ENCODE measurements at regions not wholly inside any gene's neighbourhood (a gene's known extent, or its start where the extent isn't known, plus 50 kb on each side); places are given as distances from the start of the nearest gene placed in this dataset.

DNA sequence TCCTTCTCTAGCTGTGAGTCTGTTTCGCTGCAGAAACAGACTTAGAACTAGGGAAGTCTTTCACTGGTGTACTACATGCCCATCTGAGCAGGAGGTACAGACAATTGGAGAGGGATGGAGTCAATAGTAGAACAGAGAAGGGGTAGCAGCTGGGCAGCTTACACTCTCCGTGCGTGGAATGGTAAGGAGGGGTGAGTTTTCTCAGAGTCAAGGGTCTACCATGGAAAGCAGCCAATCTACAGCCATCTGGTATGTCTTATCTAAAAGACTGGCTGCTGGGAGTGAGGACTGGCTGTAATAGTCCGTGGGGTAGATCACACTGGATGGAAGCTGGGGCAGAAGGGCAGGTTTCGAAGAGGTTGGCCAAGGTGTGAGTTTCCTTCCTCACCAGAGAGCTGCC, 137.3 kb upstream of the TENM4 start:
- no peak for FAIRE-seq

DNA sequence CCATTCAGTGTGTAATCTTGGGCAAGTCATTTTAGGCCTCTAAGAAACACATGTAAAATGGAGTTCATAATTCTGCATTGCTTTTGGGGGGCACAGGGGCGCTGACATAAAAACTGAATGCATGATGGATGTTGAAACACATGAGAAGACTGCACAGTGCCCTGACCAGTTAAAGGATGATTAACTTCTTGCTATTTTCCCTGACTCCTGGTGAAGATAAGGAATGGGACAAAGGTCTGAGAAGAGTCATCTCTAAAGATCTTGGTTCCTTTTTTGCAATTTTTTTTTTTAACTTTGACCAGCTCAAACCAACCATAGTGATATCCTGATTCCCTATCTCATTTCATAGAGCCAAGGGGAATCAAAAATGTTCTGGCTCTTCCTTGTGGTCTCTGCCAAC, 134.9 kb upstream of the TENM4 start:
- no peak for FAIRE-seq

DNA sequence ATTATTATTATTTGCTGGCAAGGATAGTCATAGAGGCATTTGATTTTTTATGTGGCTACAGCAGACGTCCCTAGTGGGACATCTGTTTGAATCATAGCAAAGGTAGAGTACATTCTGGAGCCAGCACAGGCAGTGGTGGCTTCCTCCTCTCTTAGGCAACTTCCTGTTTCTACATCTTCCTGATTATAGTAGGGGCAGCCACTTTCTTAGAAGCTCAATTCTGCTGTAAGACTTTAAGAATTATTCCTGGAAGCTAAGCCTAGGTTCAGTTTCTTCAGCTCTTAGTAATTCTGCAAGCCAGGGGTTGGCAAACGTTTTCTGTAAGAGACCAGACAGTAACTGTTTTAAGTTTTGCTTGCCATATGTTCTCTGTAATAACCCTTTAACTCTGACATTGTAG, 129.3 kb upstream of the TENM4 start:
- no peak for FAIRE-seq

DNA sequence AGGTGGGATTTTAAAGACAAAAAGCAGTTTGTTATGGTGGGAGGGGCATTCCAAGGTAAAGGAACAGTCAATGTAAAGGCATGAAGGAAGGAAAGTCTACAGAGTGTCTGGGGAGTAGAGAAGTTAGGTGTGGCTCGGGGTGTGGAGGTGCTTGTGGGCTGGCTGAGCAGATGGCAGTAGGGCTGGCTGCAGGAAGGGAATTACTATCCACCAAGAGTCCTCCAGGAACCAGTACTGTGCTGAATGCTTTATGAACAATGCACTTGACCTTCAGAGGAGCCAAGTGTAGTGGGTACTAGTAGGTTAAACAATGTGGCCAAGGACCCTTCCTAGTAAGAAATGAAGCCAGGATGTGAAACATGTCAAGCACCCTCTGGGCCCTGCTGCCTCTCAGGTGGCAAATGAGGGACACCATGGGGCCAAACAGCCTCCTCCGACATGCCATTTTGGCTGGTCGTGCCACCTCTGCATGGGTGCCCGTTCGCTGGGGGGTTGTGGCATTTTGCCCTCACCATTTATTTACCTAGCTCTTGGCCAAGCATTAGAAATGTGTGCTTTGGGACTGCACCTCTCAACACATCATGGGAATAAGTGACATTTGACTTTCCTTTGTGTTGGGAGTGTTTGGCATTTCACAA, 123.6 kb upstream of the TENM4 start:
- no peak for FAIRE-seq

DNA sequence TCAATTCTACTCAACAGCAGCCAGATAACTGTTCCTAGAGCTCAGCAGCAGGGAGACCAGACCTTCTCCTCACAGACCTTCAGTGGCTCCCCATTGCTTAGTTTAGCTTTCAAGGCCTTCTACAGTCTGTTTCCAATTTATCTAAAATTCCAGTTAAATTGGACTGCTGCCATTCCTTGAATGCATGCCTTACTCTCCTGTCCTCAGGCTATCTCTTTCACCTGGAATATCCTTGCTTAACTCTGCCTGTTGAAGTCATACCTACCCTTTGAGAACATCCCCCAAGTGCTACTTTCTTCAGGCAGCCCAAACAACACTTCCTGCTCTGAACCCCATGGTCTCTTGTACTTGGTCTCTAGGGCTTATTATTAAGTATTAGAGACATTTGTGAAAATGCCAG, 120.7 kb upstream of the TENM4 start:
- no peak for FAIRE-seq

DNA sequence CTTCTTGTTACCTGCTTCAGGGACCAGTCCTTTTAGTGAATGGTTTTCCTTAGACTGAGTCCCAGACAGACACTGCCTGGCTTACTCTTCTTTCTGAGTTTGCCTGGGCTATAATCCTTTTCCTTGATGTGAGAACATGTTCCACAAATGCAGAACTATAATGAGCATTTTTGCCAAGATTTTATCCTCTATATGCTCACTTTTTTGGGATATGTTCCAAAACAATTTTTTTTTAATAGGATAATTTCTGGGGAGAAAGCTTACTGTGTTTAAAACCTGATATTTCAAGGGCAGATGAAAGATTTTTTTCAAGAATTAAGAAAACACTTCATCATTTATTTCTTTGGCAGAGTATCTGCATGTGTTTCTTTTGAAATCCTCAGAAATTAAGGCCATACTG, 110.0 kb upstream of the TENM4 start:
- no peak for FAIRE-seq

DNA sequence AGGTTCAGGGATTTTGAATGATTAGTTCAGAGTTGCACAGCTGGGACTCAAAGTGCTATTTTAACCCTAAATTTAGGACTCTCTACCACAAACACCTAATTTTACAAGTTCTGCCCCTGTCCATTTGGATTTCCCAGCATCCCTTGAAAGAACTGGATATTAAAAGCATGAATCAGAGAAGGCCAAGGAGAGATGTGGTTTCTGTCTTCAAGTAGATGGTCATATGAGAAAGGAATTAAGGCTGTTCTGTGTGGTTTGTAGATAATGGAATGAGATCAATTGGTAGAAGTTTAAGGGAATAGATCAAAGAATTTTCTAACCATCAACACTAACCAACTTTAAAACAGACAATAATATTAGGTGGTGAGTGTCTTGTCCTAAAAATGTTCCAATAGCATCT, 106.4 kb upstream of the TENM4 start:
- no peak for FAIRE-seq

DNA sequence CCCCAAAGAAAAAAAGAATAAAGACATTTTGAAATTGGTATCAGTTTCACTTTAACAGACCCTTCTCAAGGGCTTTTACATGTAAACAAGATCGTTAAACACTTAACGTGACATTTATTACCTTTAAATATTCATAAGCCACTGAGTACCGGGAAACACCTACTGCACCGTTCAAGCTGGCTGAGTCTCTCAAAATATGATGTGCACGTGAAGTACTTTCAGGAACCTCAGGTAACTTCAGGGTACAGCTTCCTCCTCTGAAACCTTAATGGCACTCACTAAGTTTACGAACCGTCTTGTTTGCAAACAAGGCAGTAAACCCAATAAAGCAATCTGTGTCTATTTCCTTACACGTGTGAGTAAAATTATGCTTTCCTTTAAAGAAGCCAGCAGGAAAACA, 105.5 kb upstream of the TENM4 start:
- FAIRE-seq = no peak

DNA sequence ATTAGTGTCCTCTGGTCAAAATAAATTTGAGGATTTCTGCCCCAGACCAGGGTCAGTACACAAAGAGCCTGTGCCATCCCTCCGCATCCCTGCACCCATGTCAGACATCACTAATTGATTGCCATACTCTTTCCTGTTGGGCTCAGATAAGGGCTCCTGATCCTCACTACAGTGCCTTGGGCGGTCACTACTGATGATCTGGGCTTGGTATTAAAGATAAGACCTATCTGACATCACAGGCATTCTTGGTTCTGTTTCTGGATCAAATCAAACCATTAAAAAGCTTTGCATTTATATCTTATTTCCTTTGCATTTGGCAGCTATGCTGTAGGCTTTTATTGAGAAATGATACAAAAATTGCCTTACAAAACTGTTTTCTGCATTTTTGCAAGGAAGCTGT, 103.5 kb upstream of the TENM4 start:
- no peak for FAIRE-seq

DNA sequence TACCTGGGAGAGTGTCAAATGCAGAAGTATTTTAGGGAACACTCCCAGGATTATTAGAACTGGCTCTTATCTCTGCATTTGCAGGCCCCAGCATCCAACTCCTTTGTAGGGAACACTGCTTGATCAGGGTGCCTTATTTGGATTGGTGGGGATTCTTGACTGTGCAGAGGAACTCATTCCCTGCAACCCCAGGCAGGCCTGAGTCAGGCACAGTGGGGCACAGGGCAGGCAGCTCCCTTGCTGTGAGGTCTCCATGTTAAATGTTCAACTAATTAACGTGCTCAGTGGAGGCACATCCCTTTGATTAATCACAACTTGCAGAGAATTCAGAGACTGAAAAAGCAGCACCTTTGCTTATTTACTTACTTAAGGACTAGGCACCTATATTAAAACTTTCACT, 102.3 kb upstream of the TENM4 start:
- no peak for FAIRE-seq

DNA sequence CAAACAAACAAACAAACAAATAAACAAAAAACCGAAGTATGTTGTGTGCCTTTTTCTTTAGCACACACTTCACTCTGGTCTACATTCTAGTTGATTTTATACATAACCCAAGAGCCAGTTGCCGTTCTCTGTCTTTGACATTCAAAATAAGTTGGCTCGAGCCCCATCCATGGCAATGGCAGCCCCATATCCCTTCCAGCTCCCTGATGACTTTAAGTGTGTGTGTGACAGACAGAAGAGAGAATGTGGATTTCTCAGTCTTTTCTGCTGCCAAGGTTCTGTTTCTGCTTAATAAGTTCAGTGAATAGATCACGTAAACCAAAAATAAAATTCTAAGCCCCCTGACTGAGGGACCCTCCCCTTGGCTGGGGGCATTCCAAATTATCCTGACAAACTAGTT, 100.6 kb upstream of the TENM4 start:
- FAIRE-seq = no peak

DNA sequence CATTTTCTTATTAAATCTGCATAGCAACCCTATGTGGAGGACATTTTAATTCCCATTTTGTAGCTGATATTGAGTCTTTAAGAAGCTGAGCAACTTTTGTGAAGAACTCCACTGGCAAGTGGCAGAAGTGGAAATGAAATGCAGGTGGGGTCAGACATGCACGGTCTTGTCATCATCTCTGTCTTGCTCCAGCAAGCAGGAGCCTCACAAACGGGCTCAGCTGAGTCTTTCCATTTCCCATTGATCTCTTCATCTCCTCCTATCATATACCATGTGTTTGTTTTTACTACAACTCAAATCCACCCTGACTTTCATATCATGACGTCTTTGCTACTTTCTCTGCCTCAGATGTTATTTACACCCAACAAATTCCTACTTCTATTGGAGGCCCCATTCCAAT, 97.9 kb upstream of the TENM4 start:
- FAIRE-seq = no peak

DNA sequence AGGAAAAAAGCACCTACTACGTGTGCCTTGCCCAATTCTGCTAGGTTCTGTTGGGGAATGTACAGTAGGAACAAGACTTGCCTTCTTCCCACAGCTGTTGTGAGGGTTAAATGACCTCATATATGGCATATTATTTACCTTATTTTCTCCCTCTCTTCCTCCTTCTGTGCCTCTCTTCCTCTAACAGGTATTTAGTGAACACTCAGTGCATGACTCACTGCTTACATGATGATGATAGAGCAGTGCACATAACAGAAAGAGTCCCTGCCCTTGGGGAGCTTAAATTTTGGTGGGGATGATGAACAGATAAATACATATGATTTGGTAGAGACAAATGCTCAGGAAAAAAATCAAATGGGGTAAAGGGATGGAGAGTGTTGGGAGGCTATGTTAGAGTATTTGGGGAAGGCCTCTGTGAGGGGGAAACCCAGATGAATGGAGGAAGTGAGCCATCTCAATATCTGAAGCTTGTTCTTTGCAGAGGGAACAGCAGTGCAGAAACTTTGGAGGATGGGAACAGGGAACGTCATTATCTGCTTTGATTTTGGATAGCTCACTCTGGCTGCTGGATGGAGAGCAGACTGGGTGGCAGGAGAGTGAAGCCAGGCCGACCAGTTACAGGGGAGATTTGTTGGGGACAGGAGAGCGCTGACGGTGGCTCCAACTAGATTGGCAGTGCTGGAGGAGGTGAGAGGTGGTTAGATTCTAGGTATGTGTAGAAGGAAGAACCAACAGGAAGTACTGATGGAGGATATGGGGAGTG, 95.5 kb upstream of the TENM4 start:
- no peak for FAIRE-seq

DNA sequence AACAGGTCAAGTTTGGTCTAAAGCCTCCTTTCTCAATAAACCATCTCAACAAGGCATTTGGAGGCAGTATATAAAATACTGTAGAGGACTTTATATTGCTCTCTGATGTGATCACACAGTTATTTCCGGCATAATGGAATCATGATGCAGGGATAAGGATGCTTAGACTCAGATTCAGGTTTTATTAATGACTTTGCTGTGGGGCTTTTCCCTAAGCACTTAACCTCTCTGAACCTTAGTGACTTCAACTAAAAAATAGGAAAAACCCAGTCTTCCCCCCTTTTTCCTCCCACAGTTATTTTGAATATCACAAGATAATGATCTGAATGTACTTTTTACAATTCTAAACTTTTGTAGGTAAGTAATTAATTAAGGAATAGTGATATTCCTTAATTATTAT, 94.8 kb upstream of the TENM4 start:
- no peak for FAIRE-seq

DNA sequence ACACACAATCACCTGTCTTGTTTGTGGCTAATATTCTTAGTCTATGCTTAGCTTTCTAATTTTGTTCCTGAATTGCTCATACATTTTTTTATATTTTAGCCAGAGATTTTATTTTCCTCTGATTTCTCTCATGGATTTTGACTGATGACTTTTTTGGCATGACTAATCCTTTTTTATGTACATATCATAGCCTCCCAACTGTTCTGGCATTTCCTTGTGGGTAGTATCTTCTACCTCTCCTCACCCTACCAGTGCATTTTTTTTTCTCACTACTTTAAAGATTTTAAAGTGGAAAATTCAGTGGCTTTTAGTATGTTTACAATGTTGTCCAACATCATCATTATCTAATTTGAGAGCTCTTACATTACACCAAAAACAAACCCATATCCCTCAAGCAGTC, 84.4 kb upstream of the TENM4 start:
- FAIRE-seq = no peak

DNA sequence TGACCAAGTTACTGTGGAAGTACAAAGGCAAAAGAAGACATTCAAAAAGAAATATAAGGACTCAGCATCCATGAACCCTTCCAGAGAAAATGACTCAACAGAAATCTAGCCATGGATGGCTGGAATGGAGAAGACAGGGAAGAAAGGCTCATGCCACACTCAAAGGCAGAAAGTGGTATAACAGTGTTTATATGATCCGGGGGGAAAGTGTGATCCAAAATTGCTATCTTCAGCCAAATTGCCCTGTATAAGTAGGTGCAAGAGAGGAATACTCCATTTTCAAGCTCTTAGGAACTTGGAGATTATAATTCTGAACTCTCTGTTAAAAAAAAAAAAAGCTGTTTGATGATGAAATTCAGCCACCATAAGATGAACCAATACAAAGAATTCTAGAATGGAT, 81.8 kb upstream of the TENM4 start:
- FAIRE-seq = no peak

DNA sequence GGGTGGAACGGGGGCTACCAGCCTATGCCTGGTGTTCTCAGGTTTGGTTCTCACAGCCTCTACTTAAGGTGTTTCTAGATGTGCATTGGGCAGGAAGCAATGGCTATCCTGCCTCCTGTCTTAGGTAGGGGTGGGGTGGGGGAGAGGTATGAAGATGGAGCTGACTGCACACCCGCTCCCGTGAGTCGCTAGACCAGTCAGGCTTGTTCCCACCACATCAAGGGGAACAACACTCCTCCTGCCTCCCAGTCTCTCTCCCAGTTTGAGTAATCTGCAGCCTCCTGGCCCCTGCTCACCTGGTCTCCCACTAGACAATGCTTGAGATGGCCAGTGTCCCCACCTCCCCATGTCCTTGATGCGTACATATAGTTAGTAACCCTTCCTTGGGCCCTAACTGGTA, 79.3 kb upstream of the TENM4 start:
- no peak for FAIRE-seq

DNA sequence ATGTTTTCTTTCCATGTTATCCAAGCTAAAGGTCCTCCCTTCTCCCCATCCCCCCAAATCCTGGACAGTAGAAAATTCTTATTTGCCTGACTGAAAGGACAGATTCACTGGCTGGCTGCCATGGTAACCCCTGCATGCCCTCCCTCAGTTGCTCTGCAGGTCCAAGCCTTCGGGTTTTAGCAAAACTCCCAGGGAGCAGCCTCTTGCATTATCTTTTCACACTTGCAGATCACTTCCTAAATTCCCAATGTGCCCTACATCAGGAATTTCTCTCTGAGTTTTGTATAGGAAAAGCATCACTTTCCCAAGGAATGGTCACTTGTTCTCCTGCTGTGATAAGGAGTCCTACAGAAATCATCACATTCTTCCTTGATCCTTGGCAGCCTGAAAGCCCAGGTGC, 75.0 kb upstream of the TENM4 start:
- FAIRE-seq = no peak

DNA sequence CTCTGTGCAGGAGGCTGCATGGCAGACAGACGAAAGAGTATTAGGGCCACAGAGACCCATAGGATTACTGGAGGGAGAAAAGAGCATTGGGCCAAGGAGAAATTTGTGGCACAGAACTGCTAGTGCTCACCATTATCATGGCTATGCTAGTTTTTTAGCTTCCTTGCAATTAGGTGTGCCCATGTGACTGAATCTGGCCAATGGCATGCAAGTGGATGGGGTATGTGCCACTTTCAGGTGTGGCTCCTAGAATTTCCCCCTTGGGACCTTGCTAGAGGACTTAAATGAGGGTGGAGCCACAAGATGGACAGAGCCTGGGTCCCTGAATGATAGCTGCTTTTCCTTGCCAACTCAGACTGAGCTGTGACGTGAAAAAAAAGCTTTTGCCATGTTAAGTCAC, 73.9 kb upstream of the TENM4 start:
- FAIRE-seq = no peak

DNA sequence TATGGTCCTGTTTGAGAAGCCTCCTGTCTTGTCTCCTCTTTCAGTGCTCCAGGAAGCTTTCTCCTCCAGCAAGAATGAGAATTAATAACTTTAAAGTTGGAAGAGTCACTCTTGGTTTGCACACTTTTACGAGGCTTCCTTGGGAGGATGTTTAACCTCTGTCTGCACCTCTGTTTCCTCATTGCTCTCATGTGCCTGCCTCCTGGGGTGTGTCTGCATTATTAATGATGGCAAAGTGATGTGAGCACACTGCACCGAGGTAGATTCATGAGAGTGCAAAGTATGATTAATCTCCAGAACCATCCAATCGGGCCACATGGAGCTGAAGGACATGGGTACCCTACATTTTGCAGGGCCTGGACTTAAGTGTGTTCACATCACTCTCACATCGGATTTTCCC, 73.5 kb upstream of the TENM4 start:
- FAIRE-seq = no peak

DNA sequence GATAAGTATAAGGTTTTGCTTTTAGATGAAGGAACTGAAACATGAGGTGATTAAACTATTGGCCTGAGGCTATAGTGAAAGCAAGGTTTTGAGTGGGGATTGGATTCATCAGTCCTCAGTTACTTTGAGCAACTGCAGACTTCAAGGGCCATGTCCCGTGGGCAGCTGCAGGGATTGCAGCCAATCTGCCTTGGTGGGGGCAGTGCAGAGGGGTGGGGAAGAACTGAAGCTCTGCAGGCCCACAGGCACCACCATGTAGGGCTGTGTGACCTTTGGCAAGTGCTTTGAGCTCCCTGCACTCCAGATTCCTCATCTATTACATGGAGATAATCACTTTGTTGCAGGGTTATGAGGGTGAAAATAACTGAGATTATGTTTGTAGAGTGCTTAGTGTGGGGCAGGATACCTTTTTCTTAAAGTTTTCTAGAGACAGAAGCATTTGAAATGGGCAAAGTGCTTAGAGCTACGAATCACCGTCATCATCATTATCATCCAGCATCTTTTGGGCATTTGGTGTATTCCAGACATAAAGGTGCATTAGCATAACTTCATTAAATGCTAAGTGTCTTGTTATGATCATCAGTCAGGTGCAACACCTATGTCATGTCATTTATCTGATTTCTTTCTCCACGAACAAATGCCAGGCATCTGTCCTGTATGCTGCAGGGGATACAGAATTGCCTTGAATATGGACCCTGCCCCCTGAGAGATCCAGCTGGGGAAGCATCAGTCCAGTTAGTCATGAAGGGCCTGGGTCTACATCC, 72.1 kb upstream of the TENM4 start:
- FAIRE-seq = no peak

DNA sequence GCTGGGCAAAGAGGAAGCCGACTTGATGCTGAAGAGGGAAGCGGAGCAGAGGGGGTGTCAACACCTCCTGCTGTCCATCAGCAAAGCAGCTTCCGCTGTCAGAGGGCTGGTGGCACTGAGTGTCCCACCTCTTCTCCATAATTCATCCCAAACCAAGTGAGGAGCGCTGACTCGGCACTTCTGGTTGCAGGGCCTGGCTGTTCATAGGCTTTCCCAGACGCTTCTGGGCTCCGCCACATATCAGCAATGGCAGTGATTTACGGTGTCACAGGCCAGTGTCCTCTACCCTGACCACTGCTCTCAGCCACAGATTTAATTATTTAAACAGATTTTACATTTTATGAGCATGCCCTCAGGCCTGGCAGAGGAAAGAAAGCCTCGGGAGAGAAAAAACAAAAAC, 70.1 kb upstream of the TENM4 start:
- FAIRE-seq = no peak

DNA sequence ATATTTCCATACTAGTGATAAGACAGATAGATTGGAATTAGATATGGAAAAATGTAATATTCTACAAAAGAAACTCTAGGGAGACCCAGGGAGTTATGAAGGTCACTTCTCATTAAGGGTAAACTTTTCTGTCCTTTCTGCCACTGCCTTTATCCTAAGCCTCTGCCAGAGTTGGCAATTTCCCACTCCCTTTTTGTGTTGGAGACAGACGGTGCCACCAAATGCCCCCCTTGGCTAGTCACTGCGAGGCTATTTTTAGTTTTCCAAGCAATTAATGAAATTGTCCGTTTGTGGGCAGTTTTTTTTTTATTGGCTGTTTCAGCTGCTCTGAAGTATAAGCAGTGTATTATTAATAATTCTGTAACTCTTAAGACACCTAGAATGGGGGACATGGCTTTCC, 67.6 kb upstream of the TENM4 start:
- no peak for FAIRE-seq

DNA sequence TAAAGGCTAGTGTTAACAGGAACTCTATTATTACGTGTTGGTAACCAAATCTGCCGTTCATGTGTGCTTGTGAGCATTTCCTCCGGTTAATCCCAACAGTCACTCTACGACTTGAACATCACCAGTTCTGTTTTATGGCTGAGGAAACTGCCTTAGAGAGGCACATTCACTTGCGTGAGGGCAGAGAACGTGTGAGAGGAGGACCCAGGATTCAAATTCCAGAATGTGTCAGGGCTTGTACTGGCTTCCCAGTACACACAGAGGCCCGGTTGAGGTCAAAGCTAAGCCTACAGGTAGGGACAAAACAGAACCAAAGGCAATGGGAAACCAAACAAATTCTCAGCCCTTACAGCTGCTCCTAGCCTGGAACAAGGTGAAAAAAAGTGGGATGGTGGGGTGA, 66.9 kb upstream of the TENM4 start:
- no peak for FAIRE-seq
